Thymus (tissue), 11 donors: ENCODE measurements at regions not wholly inside any gene's neighbourhood (a gene's known extent, or its start where the extent isn't known, plus 50 kb on each side); places are given as distances from the start of the nearest gene placed in this dataset.

ENCODE experiments used
- DNase-seq, 9 donors: peaks; one replicate each; pipeline ENCODE4 v3.0.0-alpha.2; 2013; ENCODE audit warnings: low spot score in 9 of 9, low read depth in 6 of 9, missing footprints in 1 of 9
- H3K27ac ChIP-seq, 2 donors: one replicate each; pipeline ENCODE4 v1.5.1; 2013; ENCODE audit warnings: control low read depth in 1 of 2, low read depth in 1 of 2, low read length in 1 of 2, mild to moderate bottlenecking in 1 of 2, moderate library complexity in 1 of 2
- H3K27me3 ChIP-seq, 2 donors: one replicate each; pipeline ENCODE4 v1.5.1; 2013; ENCODE audit warnings: low read length in 1 of 2; ENCODE audit not compliant: control insufficient read depth in 2 of 2, insufficient read depth in 1 of 2
- H3K36me3 ChIP-seq, 2 donors: one replicate each; pipeline ENCODE4 v1.5.1; 2013; ENCODE audit warnings: low read length in 1 of 2, mild to moderate bottlenecking in 1 of 2, moderate library complexity in 1 of 2; ENCODE audit not compliant: control insufficient read depth in 2 of 2, insufficient read depth in 2 of 2
- H3K4me1 ChIP-seq, 2 donors: one replicate each; pipeline ENCODE4 v1.5.1; 2013; ENCODE audit warnings: low read length in 2 of 2; ENCODE audit not compliant: control insufficient read depth in 2 of 2, insufficient read depth in 2 of 2
- H3K4me3 ChIP-seq, 2 donors: one replicate each; pipeline ENCODE4 v1.5.1; 2013; ENCODE audit warnings: low read length in 2 of 2, control low read depth in 1 of 2, mild to moderate bottlenecking in 1 of 2
- H3K9me3 ChIP-seq, 2 donors: one replicate each; pipeline ENCODE4 v1.5.1; 2013; ENCODE audit warnings: low read length in 1 of 2, mild to moderate bottlenecking in 1 of 2; ENCODE audit not compliant: control insufficient read depth in 2 of 2, insufficient read depth in 1 of 2
- WGBS: extraction: QIAGEN DNeasy Blood & Tissue Kit; methylation state at CpG from one replicate; pipeline ENCODE4 v1.1.7; 2013; 5-methylcytosine and 5-hydroxymethylcytosine counted together
- donor health status: healthy.

DNA sequence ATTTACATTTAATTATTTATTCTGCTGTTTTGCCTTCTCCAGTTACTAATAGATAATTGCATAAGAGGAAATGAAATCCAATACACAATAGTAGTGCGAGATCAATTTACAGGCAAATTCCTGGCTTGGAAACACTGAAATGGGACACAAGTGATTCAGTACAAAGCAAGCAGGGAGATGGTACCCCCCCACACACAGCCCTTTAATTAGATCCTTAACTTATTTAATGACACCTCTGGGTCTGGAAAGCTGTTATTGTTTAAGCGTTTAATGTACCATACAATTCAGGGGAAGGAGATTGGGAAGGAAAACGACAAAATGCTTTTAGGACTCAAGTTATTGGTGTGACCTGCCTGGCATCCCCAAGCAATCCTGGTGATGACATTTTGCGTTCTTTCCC is 318.2 kb downstream of the NPIPA8 start:
- H3K27me3 ChIP-seq, result no peaks in the 10 kb centered on the region
- WGBS, result 88% methylated on average over 4 of the region's 4 CpGs
- no peak for DNase-seq
- H3K4me1 ChIP-seq, result no peaks in the 10 kb centered on the region
- H3K36me3 ChIP-seq, result no peaks in the 10 kb centered on the region
- H3K4me3 ChIP-seq, result no peak overlapping the region
- H3K9me3 ChIP-seq, result no peaks in the 10 kb centered on the region
- no peak overlapping the region for H3K27ac ChIP-seq

DNA sequence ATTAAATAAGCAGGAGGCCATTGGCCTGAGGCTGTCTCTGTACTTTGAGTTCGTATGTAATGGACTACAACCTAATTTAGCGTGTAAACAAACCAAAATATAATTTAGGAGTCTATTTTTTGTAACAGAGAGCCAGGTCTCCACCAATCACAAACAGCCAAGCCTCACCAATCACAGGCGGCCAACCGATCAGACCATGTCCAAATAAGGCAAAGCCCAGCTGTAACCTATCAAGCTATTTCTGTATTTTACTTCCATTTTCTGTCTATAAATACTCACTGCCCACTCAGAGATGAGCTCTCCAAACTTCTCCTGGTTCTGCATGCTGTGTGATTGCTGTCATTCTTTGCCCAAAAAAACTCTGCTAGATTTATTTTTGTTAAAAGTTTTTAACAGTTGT is 322.7 kb downstream of the NPIPA8 start:
- Histone ChIP-seq H3K36me3 (no peaks in the 10 kb centered on the region), H3K27ac (no peak overlapping the region)
- 93% methylated on average over 4 of the region's 4 CpGs for WGBS

DNA sequence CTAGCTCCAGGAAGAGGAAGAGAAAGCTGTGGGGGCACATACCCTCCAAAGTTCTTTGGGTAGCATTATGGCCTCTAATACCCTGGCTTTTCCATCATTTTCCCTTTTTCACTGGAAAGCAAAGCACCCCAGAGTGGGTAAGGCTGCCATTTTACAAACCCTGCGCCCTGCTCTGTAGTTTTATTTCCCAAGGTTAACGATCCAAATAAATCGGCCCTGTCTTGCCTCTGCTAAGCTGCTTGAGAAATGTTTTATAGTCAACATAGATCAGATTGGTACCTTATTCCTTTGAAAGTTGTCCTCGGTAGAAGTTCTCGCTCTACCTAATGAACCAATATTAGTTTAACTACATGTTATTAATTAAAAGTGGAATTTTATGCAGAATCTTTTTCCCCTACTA is 328.2 kb downstream of the NPIPA8 start:
- Histone ChIP-seq H3K9me3 (no peaks in the 10 kb centered on the region), H3K27me3 (no peaks in the 10 kb centered on the region), H3K36me3 (no peaks in the 10 kb centered on the region), H3K4me1 (no peaks in the 10 kb centered on the region), H3K27ac (no peak overlapping the region), H3K4me3 (no peak overlapping the region)
- DNase-seq, result no peak
- WGBS, result 98% methylated on average over 5 of the region's 5 CpGs

More for the DNA sequence above, 322.7 kb downstream of the NPIPA8 start:
- no peak overlapping the region for H3K4me3 ChIP-seq
- H3K27me3 ChIP-seq, result no peaks in the 10 kb centered on the region
- no peaks in the 10 kb centered on the region for H3K4me1 ChIP-seq
- DNase-seq, result no peak
- H3K9me3 ChIP-seq, result no peaks in the 10 kb centered on the region

DNA sequence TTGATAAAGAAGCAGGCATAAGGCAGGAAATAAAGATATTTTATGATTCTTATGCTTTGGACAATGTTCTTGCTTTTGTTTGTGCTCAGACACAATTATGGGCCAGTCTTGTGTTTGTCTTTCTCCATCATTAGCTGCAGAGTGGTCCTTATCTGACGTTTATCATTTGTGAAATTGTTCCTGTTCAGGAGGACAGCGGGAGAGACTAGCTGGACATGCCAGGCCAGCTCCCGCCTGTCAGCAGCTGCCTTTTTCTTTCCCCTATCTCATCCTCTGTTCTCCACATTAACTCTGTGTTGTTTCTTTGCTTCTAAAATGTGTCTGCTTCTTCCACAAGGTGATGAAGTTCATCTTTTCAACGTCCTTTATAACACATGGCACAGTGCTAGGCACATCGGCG is 333.5 kb downstream of the NPIPA8 start:
- Histone ChIP-seq H3K36me3 (no peaks in the 10 kb centered on the region), H3K4me3 (no peak overlapping the region), H3K4me1 (no peaks in the 10 kb centered on the region), H3K9me3 (no peaks in the 10 kb centered on the region), H3K27ac (no peak overlapping the region), H3K27me3 (no peaks in the 10 kb centered on the region)
- WGBS, result 89% methylated on average over 6 of the region's 6 CpGs
- no peak for DNase-seq

DNA sequence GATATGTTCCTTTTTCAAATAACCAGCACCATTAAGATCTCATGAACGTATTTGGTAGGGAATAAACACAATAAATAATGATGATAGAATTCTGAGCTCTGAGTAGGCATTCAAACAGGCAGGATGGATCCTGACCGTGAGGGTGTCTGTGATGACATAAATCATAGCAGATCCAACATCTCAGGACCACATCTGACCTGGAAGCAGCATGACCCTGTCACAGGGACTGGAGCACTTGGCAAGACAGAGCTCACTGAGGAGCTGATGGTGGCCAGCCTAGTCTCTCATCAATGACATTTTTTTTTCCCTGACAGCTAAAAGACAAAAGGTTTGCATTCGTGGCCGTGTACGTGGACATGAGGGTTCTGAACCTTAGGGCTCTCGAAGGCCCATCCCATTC is 337.5 kb downstream of the NPIPA8 start:
- Histone ChIP-seq H3K27ac (no peak overlapping the region), H3K4me1 (no peaks in the 10 kb centered on the region), H3K9me3 (no peaks in the 10 kb centered on the region), H3K4me3 (no peak overlapping the region), H3K27me3 (no peaks in the 10 kb centered on the region), H3K36me3 (no peaks in the 10 kb centered on the region)
- no peak for DNase-seq
- WGBS, result 85% methylated on average over 6 of the region's 6 CpGs

DNA sequence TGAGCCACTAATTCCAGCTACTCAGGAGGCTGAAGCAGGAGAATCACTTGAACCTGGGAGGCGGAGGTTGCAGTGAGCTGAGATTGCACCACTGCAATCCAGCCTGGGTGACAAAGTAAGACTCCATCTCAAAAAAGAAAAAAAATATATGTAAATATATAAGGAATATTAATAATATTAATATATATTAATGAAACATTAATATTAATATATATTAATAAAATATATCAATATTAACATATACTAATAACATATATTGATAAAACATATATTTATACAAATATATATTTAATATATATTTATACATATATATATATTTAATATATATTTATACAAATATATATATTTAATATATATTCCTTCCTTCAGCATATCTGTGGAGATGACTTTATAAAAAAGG is 338.0 kb downstream of the NPIPA8 start:
- no peaks in the 10 kb centered on the region for H3K9me3 ChIP-seq
- no peaks in the 10 kb centered on the region for H3K27me3 ChIP-seq
- 95% methylated on average over 1 of the region's 1 CpG for WGBS
- H3K27ac ChIP-seq, result no peak overlapping the region
- H3K4me1 ChIP-seq, result no peaks in the 10 kb centered on the region
- H3K4me3 ChIP-seq, result no peak overlapping the region
- H3K36me3 ChIP-seq, result no peaks in the 10 kb centered on the region
- no peak for DNase-seq

DNA sequence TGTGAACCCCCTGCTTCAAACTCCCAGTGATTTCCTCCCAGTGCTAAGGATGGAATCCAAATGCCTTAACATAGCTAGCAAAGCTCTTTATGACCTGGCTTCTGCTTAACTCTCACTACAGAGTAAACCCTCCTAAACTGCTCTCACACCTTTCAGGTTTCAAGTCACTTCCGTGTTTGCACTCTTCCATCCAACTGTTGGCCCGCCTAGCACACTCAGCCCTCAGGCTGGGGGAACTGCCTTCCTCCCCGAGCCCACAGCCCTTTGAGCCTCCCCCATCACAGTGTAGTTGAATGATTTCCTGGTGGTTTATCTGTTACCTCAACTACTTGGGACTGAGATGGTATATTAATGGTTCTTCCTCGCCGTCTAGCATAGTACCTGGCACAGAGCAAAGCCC is 342.5 kb downstream of the NPIPA8 start:
- Histone ChIP-seq H3K36me3 (no peaks in the 10 kb centered on the region), H3K4me1 (no peaks in the 10 kb centered on the region), H3K27ac (no peak overlapping the region), H3K9me3 (no peaks in the 10 kb centered on the region), H3K27me3 (no peaks in the 10 kb centered on the region), H3K4me3 (no peak overlapping the region)
- no peak for DNase-seq
- WGBS, result 74% methylated on average over 5 of the region's 5 CpGs

DNA sequence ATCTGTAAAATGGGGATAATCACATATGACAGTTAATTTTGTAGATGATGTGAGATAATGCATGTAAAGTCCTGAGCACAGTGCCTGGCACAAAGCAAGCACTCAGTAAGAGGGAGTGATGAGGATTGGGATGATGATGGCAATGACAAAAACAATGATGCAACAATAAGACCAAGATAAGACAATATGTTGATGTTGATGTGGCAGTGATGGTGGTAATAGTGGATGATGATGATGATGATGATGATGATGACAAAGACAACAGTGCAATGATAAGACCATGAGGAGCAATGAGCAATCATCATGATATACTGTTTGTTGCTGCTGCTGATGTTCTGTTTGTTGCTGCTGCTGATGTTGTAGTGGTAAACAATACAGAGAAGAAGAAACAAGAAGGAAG is 344.1 kb downstream of the NPIPA8 start:
- Histone ChIP-seq H3K27ac (no peak overlapping the region), H3K4me1 (no peaks in the 10 kb centered on the region), H3K4me3 (no peak overlapping the region), H3K9me3 (no peaks in the 10 kb centered on the region), H3K36me3 (no peaks in the 10 kb centered on the region), H3K27me3 (no peaks in the 10 kb centered on the region)
- no peak for DNase-seq

DNA sequence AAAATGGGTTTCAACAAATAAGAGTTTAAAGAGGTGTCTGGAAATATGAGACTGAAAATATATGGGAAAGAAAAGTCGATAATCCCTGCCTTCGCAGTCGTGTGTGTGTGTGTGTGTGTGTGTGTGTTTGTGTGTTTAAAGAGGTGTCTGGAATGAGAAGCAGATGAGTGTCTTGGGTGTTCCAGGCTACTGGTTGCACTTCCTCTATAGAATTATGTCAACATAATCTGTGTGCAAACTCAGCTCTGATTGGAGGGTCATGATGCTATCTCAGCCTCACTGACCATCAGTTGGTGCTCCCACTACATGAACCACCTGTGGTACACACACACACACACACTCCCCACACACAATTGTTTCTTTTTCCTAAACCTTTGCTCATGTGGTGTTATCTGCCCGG is 347.3 kb downstream of the NPIPA8 start:
- no peak overlapping the region for H3K4me3 ChIP-seq
- DNase-seq, result no peak
- WGBS, result 87% methylated on average over 4 of the region's 4 CpGs

DNA sequence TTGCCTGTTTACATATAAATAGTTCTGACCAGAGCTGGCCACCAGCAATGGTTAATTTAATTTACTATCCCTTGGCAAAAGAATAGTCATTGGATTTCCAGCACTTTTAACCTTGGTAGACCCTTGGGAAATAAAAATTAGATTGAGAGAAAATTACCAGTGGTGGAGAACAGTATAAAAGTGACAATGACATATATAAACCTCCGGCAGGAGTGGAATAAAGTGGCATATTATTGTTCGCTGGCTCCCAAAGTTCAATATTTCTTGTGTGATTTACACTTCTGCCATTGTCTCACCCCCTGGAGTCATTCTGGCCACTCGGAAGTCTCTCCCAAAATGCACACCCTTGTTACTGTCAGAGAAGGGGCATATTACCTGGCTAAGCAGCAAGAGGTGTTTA is 347.7 kb downstream of the NPIPA8 start:
- H3K4me1 ChIP-seq, result no peaks in the 10 kb centered on the region
- WGBS, result 96% methylated on average over 3 of the region's 3 CpGs
- H3K27ac ChIP-seq, result no peak overlapping the region
- H3K4me3 ChIP-seq, result no peak overlapping the region
- no peaks in the 10 kb centered on the region for H3K9me3 ChIP-seq
- no peaks in the 10 kb centered on the region for H3K36me3 ChIP-seq
- H3K27me3 ChIP-seq, result no peaks in the 10 kb centered on the region
- DNase-seq, result no peak

More for the DNA sequence above, 347.3 kb downstream of the NPIPA8 start:
- Histone ChIP-seq H3K27me3 (no peaks in the 10 kb centered on the region), H3K27ac (no peak overlapping the region), H3K9me3 (no peaks in the 10 kb centered on the region), H3K36me3 (no peaks in the 10 kb centered on the region), H3K4me1 (no peaks in the 10 kb centered on the region)
